ENCODE measurements at regions not wholly inside any gene's neighbourhood (a gene's known extent, or its start where the extent isn't known, plus 50 kb on each side); places are given as distances from the start of the nearest gene placed in this dataset.

GRCh38 chr14:76677534-76678145 is 83.6 kb upstream of the VASH1 start:
- H3K4me3 ChIP-seq, result no peak overlapping the region
- H3K27ac ChIP-seq, result no peak overlapping the region
- H3K9me3 ChIP-seq, result no peaks in the 10 kb centered on the region
- H3K4me1 ChIP-seq, result no peaks in the 10 kb centered on the region
- no peaks in the 10 kb centered on the region for H3K36me3 ChIP-seq
- no peak for TF ChIP-seq POLR2A (IDR thresholded peaks at IDR 0.05)
- TF ChIP-seq CTCF (IDR thresholded peaks at IDR 0.05), result no peak
- intact Hi-C loops (cut with DNase I; ENCODE audit: low total_unique reads), result no loop called here
- no peak for DNase-seq
- no peaks in the 10 kb centered on the region for H3K27me3 ChIP-seq

- Histone ChIP-seq H3K36me3 (no peaks in the 10 kb centered on the region), H3K9me3 (no peaks in the 10 kb centered on the region), H3K4me1 (no peaks in the 10 kb centered on the region), H3K4me3 (no peak overlapping the region), H3K27ac (no peak overlapping the region), H3K27me3 (no peaks in the 10 kb centered on the region)
- no peak for DNase-seq
- no peak for TF ChIP-seq CTCF (IDR thresholded peaks at IDR 0.05)
- no peak for TF ChIP-seq POLR2A (IDR thresholded peaks at IDR 0.05)
- intact Hi-C loops (cut with DNase I; ENCODE audit: low total_unique reads), result no loop called here
These were observed 82.9 kb upstream of the VASH1 start for GRCh38 chr14:76678244-76678800.

- no peaks in the 10 kb centered on the region for H3K27me3 ChIP-seq
- H3K27ac ChIP-seq, result no peak overlapping the region
- no peak for DNase-seq
- H3K4me1 ChIP-seq, result no peaks in the 10 kb centered on the region
- H3K36me3 ChIP-seq, result no peaks in the 10 kb centered on the region
- TF ChIP-seq CTCF (IDR thresholded peaks at IDR 0.05) (no peak), POLR2A (IDR thresholded peaks at IDR 0.05) (no peak)
- H3K9me3 ChIP-seq, result no peaks in the 10 kb centered on the region
- H3K4me3 ChIP-seq, result no peak overlapping the region
- intact Hi-C loops (cut with DNase I; ENCODE audit: low total_unique reads), result no loop called here
These were observed 78.9 kb upstream of the VASH1 start for GRCh38 chr14:76682367-76682766.

- no peak for DNase-seq
These were observed 74.6 kb upstream of the VASH1 start for GRCh38 chr14:76686646-76687045.

More at GRCh38 chr14:76686646-76687045, 74.6 kb upstream of the VASH1 start:
- Histone ChIP-seq H3K27ac (no peak overlapping the region), H3K9me3 (no peaks in the 10 kb centered on the region), H3K36me3 (no peaks in the 10 kb centered on the region), H3K27me3 (no peaks in the 10 kb centered on the region), H3K4me1 (no peaks in the 10 kb centered on the region), H3K4me3 (no peak overlapping the region)
- TF ChIP-seq CTCF (IDR thresholded peaks at IDR 0.05) (no peak), POLR2A (IDR thresholded peaks at IDR 0.05) (no peak)
- intact Hi-C loops (cut with DNase I; ENCODE audit: low total_unique reads), result no loop called here
